ENCODE measurements at regions not wholly inside any gene's neighbourhood (a gene's known extent, or its start where the extent isn't known, plus 50 kb on each side); places are given as distances from the start of the nearest gene placed in this dataset.

DNA sequence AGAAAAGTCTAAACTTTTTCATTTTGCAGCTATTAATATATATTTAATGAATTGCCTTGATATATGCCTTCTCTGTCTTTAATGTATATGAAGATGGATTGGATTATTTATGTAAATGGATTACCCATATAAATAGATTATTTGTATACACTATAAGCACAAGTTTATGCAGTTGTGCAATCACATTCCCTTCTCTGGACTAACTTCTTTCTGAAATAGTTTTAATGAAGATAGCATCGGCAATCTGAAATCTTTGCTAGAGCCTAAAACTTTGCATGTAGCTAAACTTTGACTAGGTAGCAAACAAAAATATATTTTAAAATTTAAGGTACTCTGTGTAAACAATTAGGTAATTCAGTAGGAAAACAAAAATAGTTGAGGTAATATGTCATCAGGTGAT is 127.8 kb downstream of the PCDH7 start:
- no peaks in the 10 kb centered on the region for H3K9me3 Mint-ChIP-seq
- intact Hi-C loops (cut with micrococcal nuclease), result no loop called here
- no peak overlapping the region for H3K27ac Mint-ChIP-seq
- H3K27me3 Mint-ChIP-seq, result no peaks in the 10 kb centered on the region
- POLR2A ChIA-PET, result no interaction called here
- H3K4me3 Mint-ChIP-seq, result no peak overlapping the region
- TF ChIP-seq, protein P1, sequence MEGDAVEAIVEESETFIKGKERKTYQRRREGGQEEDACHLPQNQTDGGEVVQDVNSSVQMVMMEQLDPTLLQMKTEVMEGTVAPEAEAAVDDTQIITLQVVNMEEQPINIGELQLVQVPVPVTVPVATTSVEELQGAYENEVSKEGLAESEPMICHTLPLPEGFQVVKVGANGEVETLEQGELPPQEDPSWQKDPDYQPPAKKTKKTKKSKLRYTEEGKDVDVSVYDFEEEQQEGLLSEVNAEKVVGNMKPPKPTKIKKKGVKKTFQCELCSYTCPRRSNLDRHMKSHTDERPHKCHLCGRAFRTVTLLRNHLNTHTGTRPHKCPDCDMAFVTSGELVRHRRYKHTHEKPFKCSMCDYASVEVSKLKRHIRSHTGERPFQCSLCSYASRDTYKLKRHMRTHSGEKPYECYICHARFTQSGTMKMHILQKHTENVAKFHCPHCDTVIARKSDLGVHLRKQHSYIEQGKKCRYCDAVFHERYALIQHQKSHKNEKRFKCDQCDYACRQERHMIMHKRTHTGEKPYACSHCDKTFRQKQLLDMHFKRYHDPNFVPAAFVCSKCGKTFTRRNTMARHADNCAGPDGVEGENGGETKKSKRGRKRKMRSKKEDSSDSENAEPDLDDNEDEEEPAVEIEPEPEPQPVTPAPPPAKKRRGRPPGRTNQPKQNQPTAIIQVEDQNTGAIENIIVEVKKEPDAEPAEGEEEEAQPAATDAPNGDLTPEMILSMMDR (IDR thresholded peaks at IDR 0.05), result no peak
- CTCF ChIA-PET, result no interaction called here
- ATAC-seq (ENCODE audit: low read depth) (no peak), DNase-seq (no peak)
- no peaks in the 10 kb centered on the region for H3K4me1 Mint-ChIP-seq
- H3K36me3 Mint-ChIP-seq (ENCODE audit: low read depth), result no peaks in the 10 kb centered on the region

- DNase-seq (no peak), ATAC-seq (ENCODE audit: low read depth) (no peak)
- H3K9me3 Mint-ChIP-seq, result no peaks in the 10 kb centered on the region
- TF ChIP-seq, protein P1 (IDR thresholded peaks at IDR 0.05), result no peak
- ChIA-PET CTCF (no interaction called here), POLR2A (no interaction called here)
- H3K4me1 Mint-ChIP-seq, result no peaks in the 10 kb centered on the region
- no peak overlapping the region for H3K27ac Mint-ChIP-seq
- no peaks in the 10 kb centered on the region for H3K36me3 Mint-ChIP-seq (ENCODE audit: low read depth)
- intact Hi-C loops (cut with micrococcal nuclease), result no loop called here
- H3K27me3 Mint-ChIP-seq, result no peaks in the 10 kb centered on the region
- no peak overlapping the region for H3K4me3 Mint-ChIP-seq
Measured at GRCh38 chr4:30854531-30854930, 134.4 kb downstream of the PCDH7 start.

DNA sequence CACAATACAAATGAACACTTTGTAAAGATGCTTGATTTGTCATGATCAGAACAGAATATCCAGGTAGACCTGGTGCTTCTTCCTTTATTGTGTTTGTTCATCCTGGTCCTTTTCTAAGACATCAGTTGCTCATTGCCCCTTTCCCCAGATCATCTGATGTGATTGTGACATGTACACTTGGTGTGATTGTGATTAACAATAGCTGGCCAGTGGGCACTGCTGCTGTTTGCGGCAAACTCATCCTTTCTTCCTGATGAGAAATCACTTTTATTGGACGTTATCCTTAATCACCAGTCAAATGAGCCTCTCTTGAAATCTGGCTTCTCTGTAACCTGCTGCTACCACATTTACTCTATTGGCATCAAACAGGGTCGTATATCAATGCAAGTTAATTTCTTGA is 135.1 kb downstream of the PCDH7 start:
- Mint-ChIP-seq H3K27ac (no peak overlapping the region), H3K36me3 (ENCODE audit: low read depth) (no peaks in the 10 kb centered on the region), H3K4me3 (no peak overlapping the region)

GRCh38 chr4:30856795-30857564 is 136.8 kb downstream of the PCDH7 start:
- Mint-ChIP-seq H3K4me3 (no peak overlapping the region), H3K9me3 (no peaks in the 10 kb centered on the region), H3K36me3 (ENCODE audit: low read depth) (no peaks in the 10 kb centered on the region), H3K27ac (no peak overlapping the region), H3K27me3 (no peaks in the 10 kb centered on the region), H3K4me1 (no peaks in the 10 kb centered on the region)
- ATAC-seq (ENCODE audit: low read depth) (no peak), DNase-seq (no peak)
- TF ChIP-seq, protein P1 (IDR thresholded peaks at IDR 0.05), result no peak
- CTCF ChIA-PET, result no interaction called here
- POLR2A ChIA-PET, result no interaction called here
- intact Hi-C loops (cut with micrococcal nuclease), result no loop called here

More for the DNA sequence above, 135.1 kb downstream of the PCDH7 start:
- no peak for DNase-seq
- POLR2A ChIA-PET, result no interaction called here
- intact Hi-C loops (cut with micrococcal nuclease), result no loop called here
- Mint-ChIP-seq H3K9me3 (no peaks in the 10 kb centered on the region), H3K4me1 (no peaks in the 10 kb centered on the region), H3K27me3 (no peaks in the 10 kb centered on the region)
- ATAC-seq (ENCODE audit: low read depth), result no peak
- TF ChIP-seq, protein P1 (IDR thresholded peaks at IDR 0.05), result no peak
- CTCF ChIA-PET, result no interaction called here

DNA sequence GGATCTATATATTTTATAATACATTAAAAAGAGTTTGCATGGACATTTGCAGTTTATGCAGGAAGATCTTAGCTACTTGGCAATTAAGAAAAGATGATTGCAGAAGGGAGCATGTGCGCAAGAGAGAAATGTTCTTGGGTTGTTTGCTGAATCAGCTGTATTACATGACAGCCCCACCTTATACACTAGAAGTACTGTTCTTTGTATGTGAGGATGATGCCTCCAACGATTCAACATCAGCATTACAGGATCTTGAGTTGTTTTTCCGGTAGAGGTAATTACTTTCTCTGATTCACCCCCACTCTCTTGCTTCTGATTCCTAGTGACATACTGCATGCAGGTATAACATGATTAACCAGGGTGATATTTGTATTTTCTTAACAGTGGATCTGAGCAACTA is 140.8 kb downstream of the PCDH7 start:
- no peak overlapping the region for H3K27ac Mint-ChIP-seq
- CTCF ChIA-PET, result no interaction called here
- TF ChIP-seq, protein P1 (IDR thresholded peaks at IDR 0.05), result no peak
- H3K4me1 Mint-ChIP-seq, result no peaks in the 10 kb centered on the region
- DNase-seq (no peak), ATAC-seq (ENCODE audit: low read depth) (no peak)
- H3K9me3 Mint-ChIP-seq, result peaks cover 2% of the 10 kb centered on the region
- intact Hi-C loops (cut with micrococcal nuclease), result no loop called here
- POLR2A ChIA-PET, result no interaction called here
- no peaks in the 10 kb centered on the region for H3K36me3 Mint-ChIP-seq (ENCODE audit: low read depth)
- no peak overlapping the region for H3K4me3 Mint-ChIP-seq
- H3K27me3 Mint-ChIP-seq, result no peaks in the 10 kb centered on the region

All from activated B cell treated with CpG ODN at 0.5 μM for 24 hours (primary cell).